Stimulated activated CD4-positive, alpha-beta T cell treated with anti-CD3 and anti-CD28 coated beads, TNF-alpha, amount 100 ng/mL, for 24 hours (primary cell): ENCODE measurements at regions not wholly inside any gene's neighbourhood (a gene's known extent, or its start where the extent isn't known, plus 50 kb on each side); places are given as distances from the start of the nearest gene placed in this dataset.
"Not testable (repeated sequence)": the region's sequence is repeated elsewhere in the genome, so short reads cannot be mapped to it uniquely, and the experiment has no call there.

Experiments used
- DNase-seq, 3 experiments: peaks; one replicate each; pipeline ENCODE4 v3.0.0-alpha.2; 2020; ENCODE audit warnings: low read depth in 3 of 3

DNA sequence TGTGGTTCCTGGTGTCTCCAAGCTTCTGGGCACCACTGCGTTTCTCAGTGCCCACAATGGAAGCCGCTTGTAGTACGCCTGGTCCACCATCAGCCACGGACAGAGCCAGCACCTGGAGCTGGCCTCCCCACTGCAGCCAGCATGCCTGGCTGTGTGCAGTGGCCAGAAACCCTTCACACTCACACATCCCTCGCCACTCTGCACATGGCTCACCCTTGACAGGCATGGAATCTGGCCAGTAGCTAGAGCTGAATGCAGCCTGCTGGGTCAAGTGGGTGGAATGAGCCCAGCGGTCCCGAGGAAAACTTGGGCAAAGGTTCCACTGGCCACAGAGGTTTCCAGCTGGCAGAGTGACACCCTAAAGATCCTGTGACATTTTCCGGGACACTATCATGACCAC, 146.0 kb upstream of the ADO start:
- DNase-seq: no peak

DNA sequence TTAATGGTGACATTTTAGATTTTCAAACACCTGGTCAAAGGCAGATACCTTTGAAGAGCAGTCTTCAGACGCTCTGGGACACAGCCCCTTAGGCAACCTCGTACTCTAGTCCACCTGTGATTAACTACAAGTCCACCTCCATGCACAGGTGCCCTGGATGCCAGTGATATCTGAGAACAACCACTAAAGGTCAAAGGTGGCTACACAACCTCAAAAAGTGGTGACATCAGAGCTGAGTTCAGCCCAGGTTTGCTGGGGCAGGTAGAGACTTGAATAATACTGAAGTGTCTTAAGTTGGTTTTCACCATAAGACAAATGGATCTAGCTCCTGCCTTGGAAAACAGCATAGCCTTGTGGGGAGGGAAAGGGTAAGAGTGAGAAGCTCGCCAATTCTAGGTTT, 143.4 kb upstream of the ADO start:
- DNase-seq: no peak

DNA sequence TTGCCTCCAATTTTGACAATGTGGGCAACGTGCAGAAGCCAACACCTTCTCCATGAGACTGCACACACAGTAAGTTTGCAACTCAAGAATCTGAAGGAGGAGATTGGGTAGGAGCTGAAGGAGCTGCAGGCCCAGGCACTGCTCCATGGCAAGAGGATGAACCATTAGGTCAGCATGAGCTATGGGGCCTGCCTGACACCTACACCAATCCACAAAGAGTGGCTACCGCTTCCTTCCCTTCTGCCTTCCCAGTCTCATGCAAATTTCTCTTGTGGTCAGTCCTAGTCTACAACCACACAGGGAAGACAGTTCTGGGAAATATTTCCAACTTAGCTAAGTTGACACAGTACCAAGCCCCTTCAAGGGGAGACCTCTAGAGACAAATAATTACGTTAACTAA, 142.0 kb upstream of the ADO start:
- DNase-seq: no peak

GRCh38 chr10:62665771-62666170, 138.7 kb upstream of the ADO start:
- no peak for DNase-seq

DNA sequence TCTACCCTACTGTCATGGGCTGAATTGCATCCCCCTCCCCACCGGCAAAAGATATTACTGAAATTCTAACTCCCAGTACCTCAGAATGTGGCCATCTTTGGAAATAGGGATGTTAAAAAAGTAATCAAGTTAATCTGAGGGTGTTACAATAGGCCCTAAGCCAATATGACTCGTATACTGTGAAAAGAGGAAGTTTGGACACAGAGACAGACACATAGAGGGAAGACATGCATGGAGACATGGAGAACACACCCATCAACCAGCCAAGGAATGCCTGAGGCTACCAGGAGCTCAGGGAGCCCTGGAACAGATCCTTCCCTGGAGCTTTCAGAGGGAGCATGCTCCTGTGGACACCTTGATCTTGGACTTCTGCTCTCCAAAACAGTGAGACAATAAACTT, 138.2 kb upstream of the ADO start:
- DNase-seq: no peak

- no peak for DNase-seq
These were observed 135.2 kb upstream of the ADO start for GRCh38 chr10:62669341-62669740.

GRCh38 chr10:62671104-62671503, 133.4 kb upstream of the ADO start:
- DNase-seq: no peak

DNA sequence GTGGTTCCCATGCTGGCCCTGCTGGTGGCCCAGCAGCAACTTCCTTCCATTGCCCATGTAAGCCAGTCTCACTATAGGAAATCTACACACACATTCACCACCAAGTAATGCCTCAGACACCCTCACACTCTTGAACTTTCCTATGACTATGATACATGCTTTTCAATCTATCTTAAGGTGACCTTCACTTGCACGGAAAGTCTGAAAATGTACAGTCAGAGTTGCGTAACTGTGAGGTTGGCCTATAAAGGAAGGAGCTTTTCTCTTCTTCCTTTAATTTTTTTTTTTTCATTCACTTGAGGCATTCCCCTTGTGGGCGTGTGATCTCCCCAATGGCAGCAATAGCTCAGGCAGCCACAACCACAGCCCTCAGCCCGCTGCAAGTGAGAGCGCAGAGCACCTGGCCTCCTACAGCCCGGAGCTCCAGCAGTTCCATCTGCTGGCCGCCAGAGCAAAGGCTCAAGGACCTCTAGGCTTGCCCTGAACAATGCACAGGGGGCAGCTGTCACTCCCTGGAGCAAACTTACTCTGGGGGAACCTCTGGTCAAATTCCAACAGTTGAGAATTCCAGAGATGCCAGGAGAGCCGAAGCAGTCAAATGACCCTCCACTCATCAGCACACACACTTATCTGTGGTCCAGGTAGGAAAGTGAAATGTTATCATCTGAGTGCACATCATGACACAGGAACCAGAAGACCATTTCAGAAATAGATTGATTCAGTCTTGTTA, 123.1 kb upstream of the ADO start:
- DNase-seq: peak; percentile 58 to 85 (median 75)

DNA sequence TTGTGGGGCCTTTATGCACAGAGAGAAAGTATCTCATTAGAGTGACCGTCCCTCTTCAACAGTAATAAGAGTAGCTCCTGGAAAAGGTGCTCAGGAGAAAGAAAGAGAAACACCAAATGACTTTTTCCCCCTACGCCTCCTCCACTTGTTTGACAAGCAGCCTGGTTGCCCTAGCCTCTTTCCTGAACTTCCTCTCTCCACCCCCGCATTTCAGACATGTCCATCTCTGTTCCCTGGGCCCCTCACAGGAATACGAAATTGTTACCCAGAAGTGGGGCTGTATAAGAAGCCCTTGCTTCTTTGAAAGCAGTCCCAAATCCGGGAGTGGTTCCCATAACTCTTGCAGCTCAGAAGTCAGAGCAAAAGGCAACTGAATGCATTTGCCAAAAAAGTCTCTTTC, 119.6 kb upstream of the ADO start:
- DNase-seq: no peak

- DNase-seq: no peak
These were observed 117.2 kb upstream of the ADO start for GRCh38 chr10:62687230-62687748.

- no peak for DNase-seq
These were observed 115.4 kb upstream of the ADO start for GRCh38 chr10:62688971-62689700.

GRCh38 chr10:62689712-62690111, 114.8 kb upstream of the ADO start:
- no peak for DNase-seq

DNA sequence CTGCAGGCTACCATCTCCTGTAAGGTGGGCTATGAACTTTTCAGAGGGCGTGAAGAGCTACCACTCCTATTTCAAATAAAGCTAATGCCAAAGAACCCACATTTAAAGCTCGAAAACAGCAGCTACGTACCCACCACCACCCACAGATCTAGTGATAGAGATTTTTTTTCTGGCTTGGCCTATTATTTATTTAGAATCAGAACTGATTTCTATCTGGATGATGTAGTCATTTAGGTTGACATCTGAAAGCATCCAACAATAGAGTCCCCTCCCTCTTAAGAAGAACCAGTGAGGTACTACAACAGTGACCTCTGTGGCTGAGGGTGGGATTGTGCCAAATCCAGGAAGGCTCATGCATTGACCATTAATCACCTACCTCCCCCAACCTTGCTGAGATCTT, 113.8 kb upstream of the ADO start:
- DNase-seq: no peak

DNA sequence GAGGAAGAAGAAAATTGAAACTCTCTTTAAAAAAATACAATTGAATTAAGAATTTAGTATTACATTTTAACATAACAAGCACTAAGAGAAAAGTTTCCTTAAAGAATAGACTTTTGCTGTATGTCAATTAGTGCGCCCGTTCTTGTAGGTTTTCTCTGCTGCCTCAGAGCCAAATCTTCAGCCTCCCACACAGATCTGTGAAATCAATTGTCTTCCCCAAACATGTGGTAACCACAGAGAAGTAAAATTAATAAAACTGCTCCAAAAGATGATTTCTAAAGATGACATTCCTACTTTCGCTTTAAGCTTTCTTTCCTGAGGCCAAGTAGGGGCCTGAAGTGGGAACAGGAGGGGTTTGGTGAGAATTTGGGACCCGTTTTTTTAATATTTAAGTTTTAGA, 113.2 kb upstream of the ADO start:
- no peak for DNase-seq

DNA sequence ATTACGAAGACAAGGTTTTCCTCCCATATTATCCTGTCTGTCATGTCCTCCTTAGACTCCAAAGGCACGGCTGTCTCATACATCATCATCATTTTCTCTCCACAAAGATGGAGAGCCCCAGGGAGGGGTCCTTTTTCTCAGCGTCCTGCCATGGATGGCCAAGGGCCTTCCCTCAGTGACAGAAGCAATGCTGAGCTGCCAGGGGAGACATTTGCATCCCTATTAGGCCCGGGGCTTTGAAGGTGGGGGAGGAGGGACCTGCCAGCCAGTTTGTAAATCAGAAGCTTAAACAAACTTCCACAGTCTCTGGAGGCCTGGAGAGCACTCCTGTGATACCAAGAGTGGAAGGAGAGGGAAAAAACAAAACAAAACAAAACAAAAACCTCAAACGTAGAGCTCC, 112.4 kb upstream of the ADO start:
- no peak for DNase-seq

GRCh38 chr10:62693306-62693705, 111.2 kb upstream of the ADO start:
- no peak for DNase-seq

DNA sequence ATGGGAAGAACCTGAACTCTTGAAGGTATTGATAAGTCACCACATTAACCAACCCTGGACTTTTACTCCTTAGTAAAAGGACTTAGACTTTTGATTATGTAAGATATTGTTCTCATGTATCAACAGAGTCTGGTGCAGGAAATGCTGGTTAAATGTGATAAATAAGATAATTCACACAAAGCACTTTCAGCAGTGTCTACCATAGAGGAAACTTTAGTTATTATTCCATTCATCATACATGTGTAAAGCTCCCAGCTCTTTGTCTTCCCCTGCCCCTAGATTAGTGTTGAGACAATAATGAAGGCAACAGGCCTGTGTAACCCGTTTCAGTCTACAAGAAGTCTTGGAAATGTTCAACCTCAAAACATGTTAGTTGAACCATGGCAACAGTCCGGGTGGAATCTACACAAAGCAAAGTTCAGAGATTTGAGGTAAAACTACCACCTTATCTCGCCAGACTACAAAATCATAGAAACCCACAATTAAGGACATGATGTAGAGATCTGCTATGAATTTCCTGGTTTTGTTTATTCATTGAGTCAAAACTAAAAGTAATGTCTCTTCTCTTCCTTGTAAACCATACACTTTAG, 109.9 kb upstream of the ADO start:
- DNase-seq: no peak

GRCh38 chr10:62696798-62697197, 107.7 kb upstream of the ADO start:
- no peak for DNase-seq

DNA sequence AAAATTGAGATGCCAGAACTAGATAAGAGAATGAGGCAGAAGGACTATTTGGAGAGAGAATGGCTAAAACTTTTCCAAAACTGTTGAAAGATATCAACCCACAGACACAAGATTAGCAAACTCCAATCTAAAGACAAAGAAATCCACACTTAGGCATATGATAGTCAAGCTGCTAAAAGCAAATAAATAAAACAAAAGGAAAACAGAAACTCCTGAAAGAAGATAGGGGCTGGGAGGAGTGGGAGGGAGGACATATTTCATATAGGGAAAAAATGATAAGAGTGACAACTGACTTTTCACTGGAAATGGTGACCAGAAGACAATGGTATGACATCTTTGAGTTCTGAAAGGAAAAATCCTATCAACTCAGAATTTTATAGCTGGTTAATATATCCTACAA, 105.4 kb upstream of the ADO start:
- no peak for DNase-seq

GRCh38 chr10:62704121-62704520, 100.4 kb upstream of the ADO start:
- DNase-seq: not testable (repeated sequence)

DNA sequence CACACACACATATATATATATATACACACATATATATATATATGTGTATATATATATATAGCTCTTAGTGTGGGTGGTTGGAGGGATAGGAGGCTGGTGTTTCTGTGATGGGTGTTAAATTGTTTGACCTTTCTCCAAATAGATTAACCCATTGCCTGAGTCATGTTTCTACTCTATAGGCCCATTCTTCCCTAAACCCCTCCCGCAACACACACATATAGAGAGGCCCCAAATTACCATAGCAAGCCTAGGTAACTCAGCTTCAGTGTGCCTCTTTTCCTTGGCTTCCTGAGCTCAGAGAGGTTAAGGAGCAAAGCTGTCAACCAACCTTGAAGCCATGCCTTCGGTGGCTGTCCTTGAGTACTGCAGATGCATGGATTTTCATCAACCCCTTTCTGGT, 98.7 kb upstream of the ADO start:
- no peak for DNase-seq

- DNase-seq: no peak
These were observed 96.7 kb upstream of the ADO start for GRCh38 chr10:62707810-62708209.

DNA sequence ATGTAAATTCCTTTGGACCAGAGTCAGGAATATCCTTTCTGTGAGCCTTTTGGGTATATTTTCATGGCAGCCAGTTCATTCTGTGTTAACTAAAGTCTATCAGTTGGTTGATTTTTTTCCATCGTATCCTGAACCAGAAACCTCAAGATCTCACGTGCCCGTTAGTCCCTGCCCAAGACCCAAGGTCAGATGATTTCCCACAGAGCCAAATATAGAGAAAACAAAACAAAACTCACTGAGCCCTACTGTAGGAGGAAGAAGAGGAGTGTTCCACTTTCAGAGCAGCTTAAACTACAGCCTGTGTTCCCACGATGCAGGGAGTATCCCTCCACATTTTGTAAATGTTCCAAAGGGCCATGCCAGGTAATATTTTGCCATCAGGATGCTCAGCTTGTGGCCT, 96.0 kb upstream of the ADO start:
- no peak for DNase-seq
